Hindlimb muscle (tissue), 1 donor: ENCODE measurements at regions not wholly inside any gene's neighbourhood (a gene's known extent, or its start where the extent isn't known, plus 50 kb on each side); places are given as distances from the start of the nearest gene placed in this dataset.
A peak's percentile ranks its signal among the peaks of the same experiment; 100 is the strongest.
"Not testable (repeated sequence)": the region's sequence is repeated elsewhere in the genome, so short reads cannot be mapped to it uniquely, and the experiment has no call there.

Source experiments
- DNase-seq: peaks from one replicate; pipeline ENCODE4 v3.0.0-alpha.2; 2013

DNA sequence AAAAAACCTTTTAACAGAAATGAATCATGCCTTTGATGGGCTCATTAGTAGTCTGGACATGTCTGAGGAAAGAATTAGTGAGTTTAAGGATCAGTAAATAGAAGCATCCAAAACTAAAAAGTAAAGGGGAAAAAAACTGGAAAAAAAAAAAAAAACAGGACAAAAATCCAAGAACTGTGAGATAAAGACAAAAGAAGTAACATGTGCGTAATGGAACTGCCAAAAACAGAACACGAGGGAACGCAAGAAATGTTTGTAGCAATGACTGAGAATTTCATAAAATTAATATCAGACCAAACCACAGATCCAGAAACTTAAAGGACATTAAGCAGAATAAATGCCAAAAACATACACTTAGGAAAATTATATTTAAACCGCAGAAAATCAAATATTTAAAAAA lies 77.4 kb downstream of the MS4A13 start:
- peak; percentile 42 for DNase-seq

DNA sequence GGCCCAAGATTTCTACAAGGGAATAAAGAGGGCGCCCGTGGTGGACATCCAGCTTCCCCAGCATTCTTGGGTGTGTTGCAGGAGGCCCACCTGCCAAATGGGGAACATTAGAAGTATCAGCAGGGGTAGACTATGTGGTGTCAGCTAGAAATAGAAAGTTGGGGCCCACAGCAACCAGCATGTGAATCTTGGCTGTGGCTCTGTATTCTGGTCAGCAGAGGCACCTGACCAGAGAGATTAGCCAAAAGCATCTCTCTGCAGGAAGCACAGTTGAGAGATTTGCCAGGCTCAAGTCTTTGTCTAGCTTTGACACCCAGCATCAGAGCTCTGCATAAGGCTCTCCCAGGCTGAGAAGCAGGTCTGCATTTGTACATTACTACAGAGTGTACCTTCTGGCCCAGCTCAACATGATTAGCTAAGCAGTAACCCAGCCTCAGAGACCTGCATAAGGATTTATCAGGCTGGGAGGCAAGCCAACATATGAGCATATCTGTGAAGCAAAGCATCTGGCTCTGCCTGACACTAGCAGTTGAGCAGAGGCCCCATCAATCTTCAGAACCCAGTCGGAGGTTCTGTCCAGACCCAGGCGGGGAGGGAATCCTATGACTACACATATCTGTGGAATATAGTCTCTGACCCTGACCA lies 79.9 kb downstream of the MS4A13 start:
- DNase-seq = peak; percentile 27

DNA sequence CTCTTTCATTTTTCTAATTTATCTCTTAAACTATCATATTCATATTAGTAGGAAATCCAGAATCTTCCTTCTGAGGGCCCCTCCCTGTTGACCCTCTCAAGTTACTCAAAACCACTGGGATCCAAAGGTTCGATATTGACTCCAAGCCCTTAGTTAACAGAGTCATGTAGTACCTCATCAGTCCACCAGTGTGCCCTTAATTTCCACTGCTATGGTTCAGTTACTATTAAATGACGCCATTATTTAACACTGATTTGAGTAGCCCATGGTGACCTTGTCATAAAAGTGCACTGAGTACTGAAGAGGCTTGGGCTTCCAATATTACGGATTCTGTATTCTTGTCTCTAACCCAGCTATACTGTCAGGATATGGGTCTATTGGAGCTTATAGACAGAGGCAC lies 91.9 kb upstream of the MS4A8 start:
- DNase-seq = no peak

DNA sequence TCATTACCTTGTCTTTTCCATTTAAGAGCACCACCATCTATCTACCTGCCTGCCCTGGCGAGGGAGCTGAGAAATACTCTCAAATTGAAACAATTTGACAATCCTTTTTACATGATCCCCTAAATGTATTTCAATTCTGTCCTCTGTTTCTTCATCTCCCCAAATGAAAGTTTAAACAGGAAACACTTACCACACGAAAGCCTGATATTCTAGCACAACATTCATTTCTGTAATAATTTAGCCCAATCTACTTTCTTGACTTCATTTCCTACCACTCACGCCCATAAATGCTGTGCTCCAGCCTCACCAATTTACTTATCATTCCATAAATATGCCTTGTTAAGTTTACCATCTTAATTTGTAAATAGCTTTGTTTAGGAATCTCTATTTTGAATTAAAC lies 89.8 kb upstream of the MS4A8 start:
- DNase-seq = no peak

DNA sequence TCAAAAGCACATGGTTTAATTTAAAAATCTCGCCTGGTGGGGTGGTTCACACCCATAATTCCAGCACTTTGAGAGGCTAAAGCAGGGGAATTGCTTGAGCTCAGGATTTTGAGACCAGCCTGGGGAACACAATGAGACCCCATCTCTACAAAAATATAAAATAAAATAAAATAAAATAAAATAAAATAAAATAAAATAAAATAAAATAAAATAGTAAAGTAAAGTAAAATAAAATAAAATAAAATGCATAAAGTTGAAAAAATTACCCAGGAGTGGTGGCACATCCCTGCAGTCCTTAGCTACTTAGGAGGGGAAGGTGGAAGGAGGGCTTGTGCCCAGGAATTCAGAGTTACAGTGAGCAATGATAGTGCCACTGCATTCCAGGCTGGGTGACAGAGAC lies 88.7 kb upstream of the MS4A8 start:
- DNase-seq = no peak

DNA sequence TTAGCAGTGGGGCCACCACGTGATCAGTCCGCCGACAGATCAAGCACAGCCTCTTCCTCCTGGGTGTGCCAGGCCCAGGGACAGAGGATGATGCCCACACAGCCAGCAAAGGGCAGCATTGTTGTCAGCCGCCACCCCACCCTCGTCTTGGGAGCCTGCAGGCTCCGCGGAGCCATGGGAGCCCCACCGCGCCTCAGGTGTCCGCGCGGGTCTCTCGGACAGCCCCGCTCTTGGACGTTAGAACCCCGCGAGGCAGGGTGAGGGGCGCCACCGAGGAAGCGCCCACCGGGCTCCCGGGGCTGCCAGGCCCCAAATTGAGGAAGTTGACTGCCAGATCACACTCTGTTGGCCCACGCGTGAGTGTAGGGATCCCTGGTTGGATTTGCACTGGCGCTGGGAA lies 83.9 kb upstream of the MS4A8 start:
- DNase-seq = no peak

DNA sequence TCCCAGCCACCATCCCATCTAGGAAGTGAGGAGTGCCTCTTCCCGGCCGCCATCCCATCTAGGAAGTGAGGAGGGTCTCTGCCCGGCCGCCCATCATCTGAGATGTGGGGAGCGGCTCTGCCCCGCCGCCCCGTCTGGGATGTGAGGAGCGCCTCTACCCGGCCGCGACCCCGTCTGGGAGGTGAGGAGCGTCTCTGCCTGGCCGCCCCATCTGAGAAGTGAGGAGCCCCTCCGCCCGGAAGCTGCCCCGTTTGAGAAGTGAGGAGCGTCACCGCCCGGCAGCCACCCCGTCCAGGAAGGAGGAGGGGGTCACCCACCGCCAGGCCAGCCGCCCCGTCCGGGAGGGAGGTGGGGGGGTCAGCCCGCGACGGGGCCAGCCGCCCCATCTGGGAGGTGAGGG lies 77.5 kb upstream of the MS4A8 start:
- not testable (repeated sequence) for DNase-seq

DNA sequence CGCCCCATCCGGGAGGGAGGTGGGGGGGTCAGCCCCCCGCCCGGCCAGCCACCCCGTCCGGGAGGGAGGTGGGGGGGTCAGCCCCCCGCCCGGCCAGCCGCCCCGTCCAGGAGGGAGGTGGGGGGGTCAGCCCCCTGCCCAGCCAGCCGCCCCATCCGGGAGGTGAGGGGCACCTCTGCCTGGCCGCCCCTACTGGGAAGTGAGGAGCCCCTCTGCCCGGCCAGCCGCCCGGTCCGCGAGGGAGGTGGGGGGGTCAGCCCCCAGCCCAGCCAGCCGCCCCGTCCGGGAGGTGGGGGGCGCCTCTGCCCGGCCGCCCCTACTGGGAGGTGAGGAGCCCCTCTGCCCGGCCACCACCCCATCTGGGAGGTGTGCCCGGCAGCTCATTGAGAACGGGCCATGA lies 76.6 kb upstream of the MS4A8 start:
- not testable (repeated sequence) for DNase-seq

DNA sequence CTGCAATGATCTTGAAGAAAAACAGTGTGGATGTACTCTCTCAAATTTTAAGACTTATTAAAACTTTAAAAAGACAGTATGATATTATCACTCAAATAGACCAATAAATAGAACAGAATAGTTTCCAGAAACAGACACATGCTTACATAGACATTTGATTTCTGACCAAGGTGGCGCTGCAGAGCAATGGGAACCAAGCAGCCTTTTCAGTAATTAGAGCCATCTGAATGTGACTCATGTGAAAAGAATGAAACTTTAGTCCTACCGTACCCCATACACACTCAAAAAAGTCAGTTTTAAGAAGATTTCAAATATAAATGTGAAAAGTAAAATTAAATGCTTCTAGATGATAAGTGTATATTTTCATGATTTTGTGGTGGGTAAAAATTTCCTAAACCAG lies 74.2 kb upstream of the MS4A8 start:
- DNase-seq = no peak

DNA sequence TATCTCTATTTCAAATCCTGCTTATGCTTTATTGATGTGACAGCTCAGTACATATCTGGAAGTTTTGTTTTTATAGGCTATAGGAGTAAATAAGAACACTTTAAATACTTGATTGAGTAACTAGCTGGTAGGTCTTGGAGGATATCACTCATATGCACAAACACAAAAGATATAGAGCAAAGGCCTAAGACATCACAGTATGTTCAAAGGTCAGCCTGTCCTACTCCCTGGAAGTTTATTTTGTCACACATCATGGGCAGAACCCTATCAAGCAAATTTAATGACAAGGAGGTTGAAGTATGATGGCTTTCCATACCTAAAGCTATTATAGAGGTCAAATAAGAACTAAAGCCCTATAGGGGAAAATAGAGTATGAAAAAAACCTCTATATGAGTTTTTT lies 70.0 kb upstream of the MS4A8 start:
- no peak for DNase-seq

DNA sequence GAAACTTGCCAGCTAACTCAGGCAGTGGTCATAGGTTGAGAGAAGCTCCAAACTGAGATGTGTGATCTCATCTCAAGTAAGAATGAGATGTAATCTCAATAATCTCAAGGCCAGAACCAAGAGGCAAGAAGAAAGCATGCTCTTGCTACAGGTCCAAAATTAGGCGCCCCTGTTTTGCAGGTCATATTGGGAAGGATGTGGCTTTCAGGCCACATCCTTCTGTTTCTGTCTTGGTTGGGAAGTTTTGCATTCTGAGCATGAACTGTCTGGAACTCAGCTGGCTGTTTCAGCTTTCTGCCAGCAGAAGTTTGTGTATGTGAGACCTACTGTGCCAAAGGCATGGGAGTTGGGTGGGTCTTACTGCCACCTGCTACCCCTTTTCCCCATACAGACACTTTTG lies 67.5 kb upstream of the MS4A8 start:
- DNase-seq = no peak

DNA sequence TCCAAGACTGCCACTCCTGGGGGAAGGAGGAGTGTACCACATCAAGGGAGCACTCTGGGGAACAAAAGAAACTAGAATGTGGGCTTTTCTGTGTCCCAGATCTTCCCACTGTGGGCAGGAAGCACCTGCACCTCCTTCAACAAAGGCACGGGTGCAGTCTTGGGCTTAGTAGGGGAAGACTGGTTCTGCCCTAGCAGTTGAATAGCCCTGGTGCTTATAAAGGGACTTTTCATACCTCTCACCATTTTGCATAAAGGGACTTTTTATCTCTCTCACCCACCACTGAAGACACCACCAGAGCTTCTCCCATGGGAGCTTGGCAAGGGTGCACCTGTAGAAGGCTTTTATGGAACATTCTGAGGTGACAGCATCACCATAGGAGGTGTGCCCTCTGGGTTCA lies 65.8 kb upstream of the MS4A8 start:
- no peak for DNase-seq

DNA sequence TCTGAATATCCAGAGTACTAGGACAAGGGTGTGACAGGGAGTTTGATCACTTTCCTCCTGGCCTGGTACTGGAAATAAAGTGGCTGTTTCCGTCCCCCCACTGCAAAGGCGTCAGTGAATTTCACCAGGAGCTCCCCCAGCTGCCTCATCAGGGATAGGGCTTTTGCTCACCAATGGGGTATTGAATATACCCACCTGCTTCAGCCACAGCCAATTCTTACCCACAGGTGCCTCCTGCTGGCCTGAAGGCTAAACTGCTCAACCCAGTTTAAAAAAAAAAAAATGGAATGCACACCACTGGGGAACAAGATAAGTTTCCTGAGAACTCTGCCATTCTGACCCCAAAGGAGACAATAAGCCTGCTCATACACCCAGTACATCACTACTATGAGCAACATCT lies 65.3 kb upstream of the MS4A8 start:
- no peak for DNase-seq

DNA sequence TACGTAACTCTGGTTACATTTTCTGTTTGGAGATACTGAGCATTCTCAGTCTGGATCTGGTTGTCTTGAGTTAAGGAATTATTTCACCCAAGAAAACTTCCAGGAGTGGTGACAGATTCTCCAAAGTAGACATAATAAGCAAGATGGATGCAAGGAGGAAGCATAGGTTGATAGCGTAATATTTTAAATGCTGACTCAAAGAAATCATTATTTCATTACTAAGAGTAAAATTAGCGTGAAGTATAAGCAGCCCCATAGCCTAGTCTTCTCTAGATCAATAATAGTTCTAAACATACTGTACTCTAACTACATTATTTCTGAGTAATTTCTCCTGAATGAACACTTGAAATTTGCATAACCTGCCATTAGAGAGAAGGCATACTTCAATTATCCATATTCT lies 57.5 kb upstream of the MS4A8 start:
- no peak for DNase-seq

DNA sequence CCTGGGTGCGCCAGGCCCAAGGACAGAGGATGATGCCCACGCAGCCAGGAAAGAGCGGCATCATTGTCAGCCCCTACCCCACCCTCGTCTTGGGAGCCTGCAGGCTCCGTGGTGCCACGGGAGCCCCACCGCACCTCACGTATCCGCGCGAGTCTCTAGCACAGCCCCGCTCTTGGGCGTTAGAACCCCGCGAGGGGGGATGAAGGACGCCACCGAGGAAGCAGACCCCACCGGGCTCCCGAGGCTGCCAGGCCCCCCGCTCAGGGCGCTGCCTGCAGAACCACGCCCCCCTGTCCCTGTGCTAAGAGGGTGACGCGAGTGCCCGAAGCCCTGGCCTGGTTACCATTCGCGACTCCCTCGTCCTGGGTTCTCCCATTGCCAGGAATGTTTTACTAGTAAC lies 52.3 kb upstream of the MS4A8 start:
- no peak for DNase-seq
